ENCODE measurements at regions not wholly inside any gene's neighbourhood (a gene's known extent, or its start where the extent isn't known, plus 50 kb on each side); places are given as distances from the start of the nearest gene placed in this dataset.
"Not testable (repeated sequence)": the region's sequence is repeated elsewhere in the genome, so short reads cannot be mapped to it uniquely, and the experiment has no call there.

GRCh38 chr9:102355982-102356381 is 617.5 kb upstream of the GRIN3A start:
- no peak for DNase-seq

DNA sequence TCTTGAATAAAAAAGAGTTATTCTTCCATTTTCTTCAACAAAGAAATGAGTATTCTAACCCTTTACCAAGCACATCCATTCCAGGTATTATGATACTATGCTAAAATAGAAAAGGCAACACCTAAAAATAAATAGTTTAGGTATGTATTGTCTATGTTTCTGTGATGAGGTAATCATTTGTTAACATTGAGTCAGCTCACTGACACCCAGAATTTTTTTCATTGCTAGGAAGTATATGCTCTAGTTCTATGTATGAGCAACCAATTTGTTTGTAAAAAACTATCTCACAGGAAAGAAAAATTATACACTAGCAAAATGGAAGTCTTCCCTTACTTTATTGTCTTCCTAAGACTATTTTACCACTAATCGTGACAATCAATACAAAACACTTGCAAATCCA is 615.6 kb upstream of the GRIN3A start:
- no peak for DNase-seq

DNA sequence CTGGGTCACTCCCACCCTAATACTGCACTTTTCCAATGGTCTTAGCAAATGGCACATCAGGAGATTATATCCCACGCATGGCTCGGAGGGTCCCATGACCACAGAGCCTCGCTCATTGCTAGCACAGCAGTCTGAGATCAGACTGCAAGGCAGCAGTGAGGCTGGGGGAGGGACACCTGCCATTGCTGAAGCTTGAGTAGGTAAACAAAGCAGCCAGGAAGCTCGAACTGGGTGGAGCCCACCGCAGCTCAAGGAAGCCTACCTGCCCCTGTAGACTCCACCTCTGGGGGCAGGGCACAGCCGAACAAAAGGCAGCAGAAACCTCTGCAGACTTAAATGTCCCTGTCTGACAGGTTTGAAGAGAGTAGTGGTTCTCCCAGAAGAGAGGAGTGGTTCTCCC is 599.0 kb upstream of the GRIN3A start:
- DNase-seq, result not testable (repeated sequence)

GRCh38 chr9:102309379-102309778 is 570.9 kb upstream of the GRIN3A start:
- DNase-seq, result no peak

DNA sequence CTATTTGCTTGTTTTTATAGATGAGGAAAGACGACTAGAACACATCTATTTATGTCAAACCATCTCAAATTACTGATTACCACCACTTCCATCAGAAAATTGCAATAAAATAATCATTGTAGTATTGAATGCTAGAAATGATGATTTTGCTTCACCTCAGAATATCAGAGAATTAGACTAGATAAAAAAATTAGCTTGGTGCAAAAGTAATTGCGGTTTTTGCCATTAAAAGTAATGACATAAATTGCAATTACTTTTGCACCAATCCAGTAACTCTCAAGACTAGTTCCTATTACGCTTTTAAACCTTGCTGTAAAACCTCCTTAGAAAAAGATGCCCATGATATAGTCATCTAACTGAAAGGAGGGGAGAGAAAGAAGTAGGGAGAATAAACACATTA is 556.7 kb upstream of the GRIN3A start:
- no peak for DNase-seq

DNA sequence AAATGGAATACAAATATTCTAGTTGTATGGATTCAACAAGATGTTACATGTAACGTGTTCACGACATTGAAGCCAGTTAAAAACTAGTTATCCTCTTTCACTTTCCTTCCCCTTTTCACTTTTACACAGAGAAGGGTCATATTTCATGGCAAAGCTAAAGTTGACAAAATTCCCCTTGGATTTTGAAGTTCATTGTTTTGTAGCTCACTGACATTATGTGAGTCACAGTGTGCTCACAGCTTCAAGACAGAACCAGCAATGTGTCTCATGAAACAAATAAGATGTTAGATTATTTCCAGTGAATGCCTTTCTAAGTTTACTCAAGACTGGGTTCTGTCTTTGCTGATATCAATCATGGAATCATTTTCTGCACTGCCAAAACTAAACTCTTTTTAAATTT is 535.5 kb upstream of the GRIN3A start:
- no peak for DNase-seq

DNA sequence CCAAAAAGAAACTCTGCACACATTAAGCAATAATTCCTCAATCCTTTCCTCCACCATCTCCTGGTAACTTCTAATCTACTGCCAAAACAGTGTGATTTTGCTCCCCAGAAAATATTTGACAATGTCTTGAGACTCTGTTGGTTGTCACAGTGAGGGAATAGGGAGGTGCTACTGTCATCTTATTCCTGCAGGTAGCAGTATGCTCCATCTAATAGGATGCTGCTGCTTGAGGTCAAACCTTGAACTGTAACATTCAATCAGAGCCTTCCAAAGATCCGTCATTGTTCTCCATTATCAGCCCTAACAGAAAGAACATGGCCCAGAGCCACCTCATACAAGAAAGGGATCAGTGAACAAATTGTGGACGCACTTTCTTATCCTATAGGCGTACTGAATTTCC is 514.7 kb upstream of the GRIN3A start:
- no peak for DNase-seq

GRCh38 chr9:102244916-102245315 is 506.5 kb upstream of the GRIN3A start:
- DNase-seq, result no peak

DNA sequence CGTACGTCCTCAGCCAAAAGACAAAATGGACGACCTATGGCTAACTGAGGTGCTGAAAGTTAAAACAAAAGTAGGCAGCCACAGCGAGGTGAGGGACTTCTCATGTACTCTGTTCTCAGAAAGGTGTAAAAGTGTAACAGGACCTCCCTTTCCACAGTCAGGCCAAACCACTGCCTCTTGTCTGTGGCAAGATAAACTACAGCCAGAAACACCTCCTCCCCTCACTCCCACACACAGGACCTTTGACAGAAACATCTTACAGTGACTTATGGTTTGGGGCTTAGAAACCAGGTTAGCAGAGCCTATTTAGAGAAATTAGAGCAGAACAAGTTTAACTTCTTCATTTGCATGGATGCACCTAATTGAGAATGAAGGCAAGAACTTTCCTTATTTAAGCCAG is 499.1 kb upstream of the GRIN3A start:
- DNase-seq, result no peak

DNA sequence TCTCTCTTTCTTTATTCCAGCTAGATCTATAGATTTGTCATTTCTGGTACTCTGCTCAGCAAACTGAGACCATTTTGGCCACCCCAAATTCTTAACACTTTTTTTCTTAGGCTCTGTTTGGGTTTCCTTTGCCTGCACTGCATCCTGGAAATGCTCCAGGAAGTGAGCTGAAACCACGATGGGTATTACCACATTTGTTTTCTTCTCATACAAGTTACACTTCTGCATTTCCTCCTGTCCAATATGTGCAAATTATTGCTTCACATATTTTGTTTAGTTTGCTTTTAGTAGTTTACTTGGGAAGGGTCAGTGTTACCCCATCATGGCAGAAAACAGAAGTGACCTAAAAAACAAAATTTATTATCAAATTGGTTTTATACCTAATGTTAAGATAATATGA is 498.6 kb upstream of the GRIN3A start:
- DNase-seq, result no peak

DNA sequence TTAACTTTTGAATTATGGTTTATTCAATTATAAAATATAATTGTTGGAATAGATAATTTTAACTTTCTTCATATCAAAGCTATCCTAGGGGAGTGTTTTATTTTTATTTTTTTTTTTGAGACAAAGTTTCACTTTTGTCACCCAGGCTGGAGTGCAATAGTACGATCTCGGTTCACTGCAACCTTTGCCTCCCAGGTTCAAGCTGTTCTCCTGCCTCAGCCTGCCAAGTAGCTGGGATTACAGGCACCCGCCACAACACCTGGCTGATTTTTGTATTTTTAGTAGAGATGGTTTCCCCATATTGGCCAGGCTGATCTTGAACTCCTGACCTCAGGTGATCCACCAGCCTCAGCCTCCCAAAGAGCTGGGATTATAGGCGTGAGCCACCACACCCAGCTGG is 489.0 kb upstream of the GRIN3A start:
- not testable (repeated sequence) for DNase-seq

DNA sequence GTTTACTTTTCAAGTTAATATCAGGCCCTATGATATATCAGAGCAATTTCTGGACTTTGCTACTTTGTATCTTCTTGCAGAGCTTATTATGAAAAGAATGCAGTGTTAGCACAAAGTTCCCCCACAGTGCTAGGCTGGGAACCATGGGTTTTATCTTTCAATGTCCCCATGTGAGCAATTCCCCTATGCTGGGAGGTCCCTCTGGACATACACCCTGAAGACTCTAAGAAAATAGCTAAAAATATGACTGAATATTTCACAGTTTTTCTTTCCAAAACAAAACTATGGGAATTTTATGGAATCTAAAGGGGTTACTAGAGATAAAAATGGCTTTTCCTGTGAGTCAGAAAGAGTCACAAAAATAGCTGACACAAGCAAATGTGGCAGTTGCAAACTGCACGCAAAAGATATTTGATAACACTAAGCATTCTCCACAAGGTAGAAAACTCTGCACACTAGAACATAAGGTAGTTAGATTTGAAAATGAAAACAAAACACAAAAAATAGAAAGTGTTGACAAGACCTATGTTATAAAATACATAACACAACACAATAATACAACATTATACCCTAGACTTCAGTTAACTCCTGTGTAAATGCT is 487.5 kb upstream of the GRIN3A start:
- no peak for DNase-seq

GRCh38 chr9:102223320-102224136 is 485.1 kb upstream of the GRIN3A start:
- not testable (repeated sequence) for DNase-seq

DNA sequence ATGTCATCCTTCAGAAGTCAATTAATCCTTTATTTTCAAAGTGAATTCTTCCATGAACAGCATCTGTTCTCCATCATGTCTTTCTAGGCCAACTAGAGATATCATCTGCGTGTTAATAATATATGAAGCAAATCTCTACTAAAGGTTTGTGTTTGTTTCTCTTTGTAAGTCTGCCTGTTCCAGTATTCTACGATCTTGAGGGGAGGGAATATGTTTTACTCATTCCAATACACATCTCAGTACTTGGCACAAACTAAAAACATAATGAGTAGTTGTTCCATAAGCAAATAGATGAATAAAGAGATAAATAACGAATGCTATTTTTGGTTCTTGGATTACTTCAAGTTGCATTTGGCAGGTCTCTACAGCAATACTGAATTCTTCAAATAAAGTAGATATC is 470.7 kb upstream of the GRIN3A start:
- no peak for DNase-seq

DNA sequence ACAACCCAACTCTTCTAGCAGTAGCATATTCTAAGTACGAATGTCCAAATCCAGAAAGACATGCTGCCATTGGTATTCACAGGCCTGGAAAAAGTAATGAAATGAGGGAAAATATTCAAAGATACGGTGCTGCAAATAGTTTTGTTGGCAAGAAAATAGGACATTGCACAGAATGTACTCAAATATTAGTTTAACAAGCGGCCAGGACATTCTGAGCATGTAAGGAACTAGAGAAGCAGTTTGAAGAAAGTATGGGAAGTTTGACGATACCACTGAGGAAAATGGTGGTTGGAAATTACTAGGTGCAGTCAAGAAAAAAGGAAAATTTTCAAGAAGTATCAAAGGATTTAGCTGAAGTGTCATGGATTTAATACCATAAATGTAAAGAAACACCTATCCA is 468.0 kb upstream of the GRIN3A start:
- DNase-seq, result no peak

DNA sequence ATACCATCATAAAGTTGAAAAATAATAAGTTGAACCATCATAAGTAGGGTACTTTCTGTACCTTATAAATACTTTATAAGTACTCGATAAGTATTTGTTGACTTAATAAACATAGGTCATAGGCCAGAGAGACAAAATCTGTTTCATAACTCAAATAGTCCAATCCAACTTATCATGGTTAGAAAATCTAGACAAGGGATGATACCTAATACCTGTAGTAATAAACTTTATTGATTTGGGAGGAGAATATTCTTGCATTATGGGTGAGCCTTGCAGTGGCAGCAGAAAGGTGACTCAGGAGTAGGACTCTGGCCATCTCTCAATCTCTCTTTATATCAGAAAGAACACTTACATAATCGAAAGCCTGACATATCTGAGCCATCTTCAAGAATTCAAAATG is 466.8 kb upstream of the GRIN3A start:
- no peak for DNase-seq

GRCh38 chr9:102202126-102202525 is 463.7 kb upstream of the GRIN3A start:
- no peak for DNase-seq

- DNase-seq, result no peak
These were observed 447.5 kb upstream of the GRIN3A start for GRCh38 chr9:102185962-102186361.

- no peak for DNase-seq
These were observed 446.9 kb upstream of the GRIN3A start for GRCh38 chr9:102185371-102185770.

DNA sequence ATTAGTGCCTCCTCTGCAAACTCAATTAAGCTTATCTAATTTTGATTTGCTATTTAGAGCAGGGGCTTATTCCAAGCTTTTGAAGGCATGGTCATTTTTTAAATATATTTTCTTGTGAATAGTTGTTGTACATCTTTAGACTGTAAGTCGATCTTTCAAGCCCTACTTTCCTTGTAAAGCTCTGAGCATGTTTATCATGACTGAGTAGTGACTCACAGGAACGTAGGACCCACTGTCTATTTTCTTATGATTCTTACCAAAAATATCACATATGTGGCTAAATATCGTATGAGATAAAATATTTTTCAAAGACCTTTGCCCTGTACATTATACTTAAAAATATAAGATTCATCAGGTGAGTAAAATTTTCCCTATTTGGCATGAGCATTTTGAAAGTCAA is 440.4 kb upstream of the GRIN3A start:
- no peak for DNase-seq

GRCh38 chr9:102174202-102174601 is 435.8 kb upstream of the GRIN3A start:
- DNase-seq, result not testable (repeated sequence)

DNA sequence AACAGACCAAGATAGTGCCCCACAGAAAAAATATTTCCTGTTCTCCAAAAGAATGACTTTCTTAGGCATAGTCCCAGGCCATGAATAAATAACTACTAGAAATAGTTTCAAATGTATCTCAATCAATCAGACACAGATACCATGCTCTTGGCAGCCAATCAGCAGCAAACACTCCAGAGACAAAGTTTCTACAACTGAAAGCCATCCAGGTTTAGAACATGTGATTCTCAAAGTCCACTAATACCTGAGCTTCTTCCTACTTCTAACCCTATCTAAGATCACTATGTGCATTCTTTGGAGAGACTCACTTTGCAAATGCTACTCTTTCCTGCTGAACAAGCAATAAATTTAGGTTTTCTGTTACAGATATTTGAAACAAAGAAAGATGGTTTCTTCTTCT is 425.8 kb upstream of the GRIN3A start:
- no peak for DNase-seq

DNA sequence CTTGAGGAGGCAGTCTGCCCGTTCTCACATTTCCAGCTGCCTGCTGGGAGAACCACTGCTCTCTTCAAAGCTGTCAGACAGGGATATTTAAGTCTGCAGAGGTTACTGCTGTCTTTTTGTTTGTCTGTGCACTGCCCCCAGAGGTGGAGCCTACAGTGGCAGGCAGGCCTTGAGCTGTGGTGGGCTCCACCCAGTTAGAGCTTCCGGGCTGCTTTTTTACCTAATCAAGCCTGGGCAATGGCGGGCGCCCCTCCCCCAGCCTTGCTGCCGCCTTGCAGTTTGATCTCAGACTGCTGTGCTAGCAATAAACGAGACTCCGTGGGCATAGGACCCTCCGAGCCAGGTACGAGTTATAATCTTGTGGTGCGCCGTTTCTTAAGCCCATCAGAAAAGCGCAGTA is 414.6 kb upstream of the GRIN3A start:
- not testable (repeated sequence) for DNase-seq

DNA sequence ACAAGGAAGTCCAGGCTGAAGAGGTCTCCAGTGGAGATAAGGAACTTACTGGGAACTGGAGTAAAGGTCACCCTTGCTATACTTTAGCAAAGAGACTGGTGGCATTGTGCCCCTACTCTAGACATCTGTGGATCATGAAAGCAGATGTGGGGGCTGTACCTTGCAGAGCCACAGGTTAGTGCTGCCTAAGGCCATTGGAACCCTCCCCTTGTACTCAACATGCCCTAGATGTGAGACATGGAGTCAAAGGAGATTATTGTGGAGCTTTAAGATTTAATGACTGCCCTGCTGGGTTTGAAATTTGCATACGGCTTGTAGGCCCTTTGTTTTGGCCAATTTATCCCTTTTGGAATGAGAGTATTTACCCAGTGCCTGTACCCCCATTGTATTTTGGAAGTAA is 397.3 kb upstream of the GRIN3A start:
- no peak for DNase-seq

DNA sequence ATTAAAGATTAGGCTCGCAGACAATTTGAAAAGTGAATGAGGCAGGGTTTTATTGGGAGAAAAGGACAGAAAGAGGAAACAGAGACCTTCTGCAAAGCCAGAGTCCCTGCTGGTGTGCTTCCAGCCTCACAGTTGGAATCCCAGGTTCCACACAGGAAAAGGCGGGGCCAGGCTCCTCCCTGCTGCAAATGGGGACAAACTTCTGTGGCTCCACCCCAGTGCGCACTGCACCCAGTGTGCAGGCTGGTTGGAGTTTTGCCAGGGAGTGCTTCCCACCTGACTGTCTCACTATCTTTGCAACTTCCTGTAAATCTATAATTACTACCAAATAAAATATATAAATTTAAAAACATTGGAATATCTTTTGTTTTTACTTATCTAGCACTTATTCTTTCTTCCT is 386.0 kb upstream of the GRIN3A start:
- no peak for DNase-seq

Measured in GF-D8 (cell line).